SK-N-SH treated with all-trans-retinoic acid at 6 μM for 48 hours (cell line): ENCODE measurements at regions not wholly inside any gene's neighbourhood (a gene's known extent, or its start where the extent isn't known, plus 50 kb on each side); places are given as distances from the start of the nearest gene placed in this dataset.
A peak's percentile ranks its signal among the peaks of the same experiment; 100 is the strongest.

Experiments
- BACH2 ChIP-seq: fragments of 250-450 bp; sonication (Bioruptor Pico); IDR thresholded peaks from 2 replicates; pipeline ENCODE4 v1.9.0; 2021; ENCODE audit warnings: mild to moderate bottlenecking, borderline replicate concordance
- CREB5 ChIP-seq: fragments of 250-450 bp; sonication (Bioruptor Pico); IDR thresholded peaks from 2 replicates; pipeline ENCODE4 v1.5.1; 2020; ENCODE audit warnings: low read depth, mild to moderate bottlenecking, moderate library complexity
- ISL1 ChIP-seq: fragments of 250-450 bp; sonication (Bioruptor Pico); IDR thresholded peaks from 2 replicates; pipeline ENCODE4 v2.1.2; 2022; ENCODE audit warnings: mild to moderate bottlenecking, moderate library complexity
- OSR1 ChIP-seq: fragments of 250-450 bp; sonication (Bioruptor Pico); IDR thresholded peaks from 2 replicates; pipeline ENCODE4 v1.8.0; 2022; ENCODE audit warnings: moderate library complexity, mild to moderate bottlenecking, inconsistent platforms
- PATZ1 ChIP-seq: fragments of 250-450 bp; sonication (Bioruptor Pico); IDR thresholded peaks from 2 replicates; pipeline ENCODE4 v1.8.0; 2020; ENCODE audit warnings: mild to moderate bottlenecking, moderate library complexity, borderline replicate concordance
- PPARA ChIP-seq: fragments of 250-450 bp; sonication (Bioruptor Pico); IDR thresholded peaks from 2 replicates; pipeline ENCODE4 v1.5.0; 2020; ENCODE audit warnings: mild to moderate bottlenecking, borderline replicate concordance
- RARB ChIP-seq: fragments of 250-450 bp; sonication (Bioruptor Pico); IDR thresholded peaks from 2 replicates; pipeline ENCODE4 v1.8.0; 2021; ENCODE audit warnings: mild to moderate bottlenecking, moderate library complexity
- TCF4 ChIP-seq: fragments of 250-450 bp; sonication (Bioruptor Pico); IDR thresholded peaks from 2 replicates; pipeline ENCODE4 v1.8.0; 2021; ENCODE audit warnings: mild to moderate bottlenecking, moderate library complexity, borderline replicate concordance
- TOX ChIP-seq: fragments of 250-450 bp; sonication (Bioruptor Pico); IDR thresholded peaks from 2 replicates; pipeline ENCODE4 v1.8.0; 2021; ENCODE audit warnings: mild to moderate bottlenecking, moderate library complexity, borderline replicate concordance
- ZC3H10 ChIP-seq: fragments of 250-450 bp; sonication (Bioruptor Pico); IDR thresholded peaks from 2 replicates; pipeline ENCODE4 v1.5.1; 2021; ENCODE audit warnings: mild to moderate bottlenecking, moderate library complexity
- ZFP3 ChIP-seq: fragments of 250-450 bp; sonication (Bioruptor Pico); IDR thresholded peaks from 2 replicates; pipeline ENCODE4 v1.5.0; 2020; ENCODE audit warnings: mild to moderate bottlenecking, moderate library complexity
- ZFP30 ChIP-seq: fragments of 450-650 bp; formaldehyde crosslinking; IDR thresholded peaks from 2 replicates; pipeline ENCODE4 v1.5.0; 2022; ENCODE audit warnings: mild to moderate bottlenecking, moderate library complexity

GRCh38 chr1:229094476-229095311, 176.2 kb upstream of the RAB4A start:
- TF ChIP-seq ZFP30 (CRISPR knock-in tag) (no peak), CREB5 (no peak), PATZ1 (no peak), TOX (CRISPR knock-in tag) (no peak), OSR1 (CRISPR knock-in tag) (no peak), TCF4 (CRISPR knock-in tag) (no peak), ZFP3 (no peak), RARB (CRISPR knock-in tag) (no peak), BACH2 (CRISPR knock-in tag) (no peak), ISL1 (CRISPR knock-in tag) (peak; percentile 85), ZC3H10 (CRISPR knock-in tag) (no peak), PPARA (CRISPR knock-in tag) (no peak)
